OCI-LY1 (cell line): ENCODE measurements at regions not wholly inside any gene's neighbourhood (a gene's known extent, or its start where the extent isn't known, plus 50 kb on each side); places are given as distances from the start of the nearest gene placed in this dataset.

Experiments
- CTCF ChIP-seq: fragments of 200-600 bp; sonication (generic), shearing (Covaris generic); IDR thresholded peaks from 2 replicates; pipeline ENCODE4 v1.5.1; 2017; ENCODE audit warnings: mild to moderate bottlenecking, antibody characterized with exemption, low read length, moderate library complexity, mixed read lengths
- EZH2 ChIP-seq: fragments of 200-600 bp; sonication (generic), shearing (Covaris generic); IDR thresholded peaks from 2 replicates; pipeline ENCODE4 v1.8.0; 2017; ENCODE audit warnings: borderline replicate concordance, mixed run types, mild to moderate bottlenecking, antibody characterized with exemption, low read length, moderate library complexity, mixed read lengths

GRCh38 chr4:86446996-86447395 is 87.1 kb upstream of the MAPK10 start:
- TF ChIP-seq CTCF (no peak), EZH2 (no peak)
